Right lobe of liver (tissue), 6 donors: ENCODE measurements at regions not wholly inside any gene's neighbourhood (a gene's known extent, or its start where the extent isn't known, plus 50 kb on each side); places are given as distances from the start of the nearest gene placed in this dataset.

ENCODE experiments used
- ATAC-seq, 4 donors: fragments of 200-7000 bp; cut with Tn5 transposase; one replicate each; pipeline ENCODE4 v1.9.1; 2020; ENCODE audit warnings: mild to moderate bottlenecking in 4 of 4, moderate library complexity in 4 of 4
- DNase-seq, 3 donors: peaks; one replicate each; pipeline ENCODE4 v3.0.0-alpha.2; 2020
- H3K27ac ChIP-seq, 3 donors: fragments of 200-600 bp; one replicate each; pipeline ENCODE4 v1.8.0; 2022
- H3K27me3 ChIP-seq, 2 donors: fragments of 200-600 bp; one replicate each; pipeline ENCODE4 v1.8.0; 2022
- H3K36me3 ChIP-seq, 4 donors: fragments of 200-600 bp; sonication (generic) in 1 of 4; one replicate each; pipeline versions ENCODE4 v1.5.1 to v1.8.0; 2017 to 2022; ENCODE audit warnings: control low read depth in 1 of 4
- H3K4me1 ChIP-seq, 4 donors: fragments of 200-600 bp; sonication (generic) in 1 of 4; one replicate each; pipeline versions ENCODE4 v1.5.1 to v1.8.0; 2017 to 2022; ENCODE audit warnings: control low read depth in 1 of 4
- H3K4me3 ChIP-seq, 3 donors: fragments of 200-600 bp; one replicate each; pipeline ENCODE4 v1.8.0; 2022
- H3K9me3 ChIP-seq, 4 donors: fragments of 200-600 bp; sonication (generic) in 1 of 4; one replicate each; pipeline versions ENCODE4 v1.5.1 to v1.8.0; 2017 to 2022; ENCODE audit warnings: control low read depth in 1 of 4
- CTCF ChIP-seq, 4 donors: fragments of 200-600 bp in 3 of 4; fragments of 450-650 bp in 1 of 4; IDR thresholded peaks; one replicate each; pipeline versions ENCODE4 v1.5.1 to v1.8.0; 2016 to 2022; ENCODE audit warnings: antibody characterized with exemption in 4 of 4, mild to moderate bottlenecking in 2 of 4
- POLR2A ChIP-seq: fragments of 450-650 bp; IDR thresholded peaks from one replicate; pipeline ENCODE4 v1.6.1; 2017; ENCODE audit warnings: antibody characterized with exemption, mild to moderate bottlenecking
- WGBS: methylation state at CpG from one replicate; pipeline ENCODE4 v1.1.6; 2018; ENCODE audit warnings: low coverage, low lambda C conversion rate; ENCODE audit not compliant: insufficient coverage; ENCODE audit errors: missing lambda C conversion rate; 5-methylcytosine and 5-hydroxymethylcytosine counted together
- intact Hi-C, 2 donors: fragments of 100-400 bp; cut with DNase I; formaldehyde crosslinking; loops; one replicate each; pipeline versions ENCODE4 v1.11.2 to v1.14.1; 2022
- donor health status: DM: no; HTN: yes; CAD: no.
- donor health status: DM: no; HTN: no; CAD: no.
- donor health status: DM: no; HTN: no; CAD: no.
- donor health status: DM: no; HTN: yes; CAD: no.
- donor health status: DM: no; HTN: yes; CAD: no.

GRCh38 chr2:16215902-16216557, 275.7 kb downstream of the MYCN start:
- H3K36me3 ChIP-seq, result no peaks in the 10 kb centered on the region
- H3K27me3 ChIP-seq, result no peaks in the 10 kb centered on the region
- no peaks in the 10 kb centered on the region for H3K4me1 ChIP-seq
- intact Hi-C loops, result no loop called here
- no peak overlapping the region for H3K27ac ChIP-seq
- H3K4me3 ChIP-seq, result no peak overlapping the region
- ATAC-seq, result no peak
- DNase-seq, result no peak
- TF ChIP-seq CTCF (IDR thresholded peaks at IDR 0.05) (no peak), POLR2A (no peak)
- 79% methylated on average over 7 of the region's 16 CpGs for WGBS
- no peaks in the 10 kb centered on the region for H3K9me3 ChIP-seq

GRCh38 chr2:16214861-16215260, 274.5 kb downstream of the MYCN start:
- ATAC-seq, result no peak
- Histone ChIP-seq H3K27me3 (no peaks in the 10 kb centered on the region), H3K4me1 (no peaks in the 10 kb centered on the region), H3K4me3 (no peak overlapping the region), H3K36me3 (no peaks in the 10 kb centered on the region), H3K27ac (no peak overlapping the region), H3K9me3 (no peaks in the 10 kb centered on the region)
- DNase-seq, result no peak
- intact Hi-C loops, result no loop called here
- 73% methylated on average over 5 of the region's 5 CpGs for WGBS
- TF ChIP-seq POLR2A (no peak), CTCF (IDR thresholded peaks at IDR 0.05) (no peak)

- Histone ChIP-seq H3K4me3 (no peak overlapping the region), H3K4me1 (no peaks in the 10 kb centered on the region), H3K27me3 (no peaks in the 10 kb centered on the region), H3K36me3 (no peaks in the 10 kb centered on the region), H3K9me3 (no peaks in the 10 kb centered on the region), H3K27ac (no peak overlapping the region)
- WGBS, result 80% methylated on average over 1 of the region's 1 CpG
- DNase-seq (no peak), ATAC-seq (no peak)
- intact Hi-C loops, result no loop called here
- TF ChIP-seq POLR2A (no peak), CTCF (IDR thresholded peaks at IDR 0.05) (no peak)
These were observed 274.0 kb downstream of the MYCN start for GRCh38 chr2:16214391-16214790.

- H3K36me3 ChIP-seq, result no peaks in the 10 kb centered on the region
- H3K4me1 ChIP-seq, result no peaks in the 10 kb centered on the region
- no peaks in the 10 kb centered on the region for H3K27me3 ChIP-seq
- H3K4me3 ChIP-seq, result no peak overlapping the region
- H3K9me3 ChIP-seq, result no peaks in the 10 kb centered on the region
- no peak for ATAC-seq
- intact Hi-C loops, result no loop called here
- 63% methylated on average over 6 of the region's 6 CpGs for WGBS
- DNase-seq, result no peak
- TF ChIP-seq CTCF (IDR thresholded peaks at IDR 0.05) (no peak), POLR2A (no peak)
- no peak overlapping the region for H3K27ac ChIP-seq
These were observed 272.0 kb downstream of the MYCN start for GRCh38 chr2:16212321-16212720.

- WGBS, result 28% methylated on average over 3 of the region's 4 CpGs
- no peaks in the 10 kb centered on the region for H3K9me3 ChIP-seq
- intact Hi-C loops, result no loop called here
- H3K27me3 ChIP-seq, result no peaks in the 10 kb centered on the region
- no peak overlapping the region for H3K4me3 ChIP-seq
- no peaks in the 10 kb centered on the region for H3K36me3 ChIP-seq
- DNase-seq, result no peak
- no peak for ATAC-seq
- no peak overlapping the region for H3K27ac ChIP-seq
- no peak for TF ChIP-seq CTCF (IDR thresholded peaks at IDR 0.05)
- no peak for TF ChIP-seq POLR2A
- H3K4me1 ChIP-seq, result no peaks in the 10 kb centered on the region
These were observed 271.0 kb downstream of the MYCN start for GRCh38 chr2:16211341-16211740.
